Keratinocyte (primary cell): ENCODE measurements at regions not wholly inside any gene's neighbourhood (a gene's known extent, or its start where the extent isn't known, plus 50 kb on each side); places are given as distances from the start of the nearest gene placed in this dataset.

Experiments
- DNase-seq: peaks from one replicate; pipeline ENCODE4 v3.0.0-alpha.2; 2011; ENCODE audit warnings: low read depth, missing footprints, low spot score
- FAIRE-seq: peaks from 2 replicates; lab custom pipeline; 2011; peaks lifted over from hg19 to GRCh38; lab: Jason Lieb, UNC
- H2AFZ ChIP-seq: 2 replicates; pipeline ENCODE4 v1.6.0; 2012; ENCODE audit warnings: low read length, control low read depth, inconsistent platforms; ENCODE audit not compliant: control insufficient read depth
- H3K27ac ChIP-seq: 2 replicates; pipeline ENCODE4 v1.5.1; 2011; ENCODE audit warnings: low read length; ENCODE audit not compliant: control insufficient read depth, insufficient read depth
- H3K27me3 ChIP-seq: 3 replicates; pipeline ENCODE4 v1.6.0; 2011; ENCODE audit warnings: low read length; ENCODE audit not compliant: control insufficient read depth, insufficient read depth; ENCODE audit errors: extremely low read depth
- H3K36me3 ChIP-seq, 2 experiments: 2 replicates in 1 of 2; 3 replicates in 1 of 2; pipeline ENCODE4 v1.5.1; 2011; ENCODE audit warnings: low read length in 2 of 2, mild to moderate bottlenecking in 1 of 2; ENCODE audit not compliant: control insufficient read depth in 2 of 2, insufficient read depth in 2 of 2; ENCODE audit errors: extremely low read depth in 1 of 2
- H3K4me1 ChIP-seq: 3 replicates; pipeline ENCODE4 v1.5.1; 2011; ENCODE audit warnings: low read length; ENCODE audit not compliant: control insufficient read depth, insufficient read depth; ENCODE audit errors: extremely low read depth
- H3K4me2 ChIP-seq: 3 replicates; pipeline ENCODE4 v1.6.0; 2011; ENCODE audit warnings: low read depth, low read length; ENCODE audit not compliant: control insufficient read depth, insufficient read depth; ENCODE audit errors: extremely low read depth
- H3K4me3 ChIP-seq, 3 experiments: fragments of 200-600 bp in 1 of 3; sonication (generic) in 1 of 3; 2 replicates in 2 of 3; 3 replicates in 1 of 3; pipeline ENCODE4 v1.5.1; 2011 to 2016; ENCODE audit warnings: low read length in 3 of 3, mild to moderate bottlenecking in 3 of 3, control low read depth in 2 of 3, inconsistent platforms in 1 of 3, low read depth in 1 of 3, mixed read lengths in 1 of 3, mixed run types in 1 of 3, moderate library complexity in 1 of 3; ENCODE audit not compliant: control insufficient read depth in 2 of 3, insufficient read depth in 2 of 3; ENCODE audit errors: extremely low read depth in 1 of 3
- H3K79me2 ChIP-seq: 2 replicates; pipeline ENCODE4 v1.6.0; 2012; ENCODE audit warnings: low read length; ENCODE audit not compliant: control insufficient read depth, insufficient read depth
- H3K9ac ChIP-seq: 3 replicates; pipeline ENCODE4 v1.6.0; 2011; ENCODE audit warnings: low read length; ENCODE audit not compliant: control insufficient read depth, insufficient read depth; ENCODE audit errors: extremely low read depth
- H3K9me1 ChIP-seq: 3 replicates; pipeline ENCODE4 v1.6.0; 2011; ENCODE audit warnings: low read length; ENCODE audit not compliant: control insufficient read depth, insufficient read depth; ENCODE audit errors: extremely low read depth
- H3K9me3 ChIP-seq: 2 replicates; pipeline ENCODE4 v1.5.1; 2012; ENCODE audit warnings: low read depth, low read length; ENCODE audit not compliant: control insufficient read depth
- H4K20me1 ChIP-seq: 3 replicates; pipeline ENCODE4 v1.6.0; 2011; ENCODE audit warnings: low read length; ENCODE audit not compliant: control insufficient read depth, insufficient read depth; ENCODE audit errors: extremely low read depth
- EZH2 ChIP-seq: IDR thresholded peaks from one replicate; pipeline ENCODE4 v1.6.1; 2012; ENCODE audit warnings: inconsistent platforms, mild to moderate bottlenecking, low read length, moderate library complexity
- dilution Hi-C: fragments of 300-500 bp; cut with MboI; formaldehyde crosslinking; loops from one replicate; pipeline ENCODE4 v1.7.0; 2020; ENCODE audit warnings: low sequenced_read_pairs; ENCODE audit not compliant: extremely low pct_ligation_motif_present
- TF ChIP-seq, protein P1 (sequence below), 3 experiments: IDR thresholded peaks in 1 of 3; conservative IDR thresholded peaks in 1 of 3; optimal IDR thresholded peaks in 1 of 3; 2 replicates in 2 of 3; 3 replicates in 1 of 3; pipeline versions ENCODE3 to v1.5.1; 2011; ENCODE audit warnings: low read length in 3 of 3, mild to moderate bottlenecking in 3 of 3, moderate library complexity in 2 of 3, control low read depth in 1 of 3, inconsistent platforms in 1 of 3; ENCODE audit not compliant: insufficient read depth in 2 of 3; ENCODE audit errors: extremely low read depth in 1 of 3

DNA sequence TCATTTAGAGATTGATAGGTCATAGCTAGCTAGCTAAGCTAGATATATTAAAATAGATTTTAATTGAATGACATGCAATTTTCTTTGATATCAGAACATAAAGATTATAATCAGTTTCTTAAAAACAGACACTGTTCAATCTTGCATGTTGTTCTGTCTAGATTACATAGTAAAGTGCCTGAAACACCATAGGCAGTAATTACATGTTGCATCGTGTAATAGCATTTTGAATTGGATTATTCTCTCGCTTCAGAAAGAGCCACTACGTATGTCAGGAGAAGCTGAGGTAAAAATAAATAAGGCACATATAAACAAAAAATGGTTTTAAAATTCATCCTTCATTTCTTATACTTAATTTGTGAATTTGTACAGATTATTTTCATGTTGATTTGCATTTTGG is 148.0 kb upstream of the CDH12 start:
- Histone ChIP-seq H3K9me1 (no peaks in the 10 kb centered on the region), H3K27ac (no peak overlapping the region), H3K4me3 (no peak overlapping the region), H3K9ac (no peak overlapping the region), H3K27me3 (no peaks in the 10 kb centered on the region), H3K79me2 (no peaks in the 10 kb centered on the region), H2AFZ (no peak overlapping the region), H4K20me1 (no peaks in the 10 kb centered on the region), H3K36me3 (no peaks in the 10 kb centered on the region), H3K9me3 (no peaks in the 10 kb centered on the region), H3K4me1 (no peaks in the 10 kb centered on the region), H3K4me2 (no peak overlapping the region)
- dilution Hi-C loops: no loop called here
- no peak for DNase-seq
- TF ChIP-seq EZH2: no peak
- TF ChIP-seq, protein P1, sequence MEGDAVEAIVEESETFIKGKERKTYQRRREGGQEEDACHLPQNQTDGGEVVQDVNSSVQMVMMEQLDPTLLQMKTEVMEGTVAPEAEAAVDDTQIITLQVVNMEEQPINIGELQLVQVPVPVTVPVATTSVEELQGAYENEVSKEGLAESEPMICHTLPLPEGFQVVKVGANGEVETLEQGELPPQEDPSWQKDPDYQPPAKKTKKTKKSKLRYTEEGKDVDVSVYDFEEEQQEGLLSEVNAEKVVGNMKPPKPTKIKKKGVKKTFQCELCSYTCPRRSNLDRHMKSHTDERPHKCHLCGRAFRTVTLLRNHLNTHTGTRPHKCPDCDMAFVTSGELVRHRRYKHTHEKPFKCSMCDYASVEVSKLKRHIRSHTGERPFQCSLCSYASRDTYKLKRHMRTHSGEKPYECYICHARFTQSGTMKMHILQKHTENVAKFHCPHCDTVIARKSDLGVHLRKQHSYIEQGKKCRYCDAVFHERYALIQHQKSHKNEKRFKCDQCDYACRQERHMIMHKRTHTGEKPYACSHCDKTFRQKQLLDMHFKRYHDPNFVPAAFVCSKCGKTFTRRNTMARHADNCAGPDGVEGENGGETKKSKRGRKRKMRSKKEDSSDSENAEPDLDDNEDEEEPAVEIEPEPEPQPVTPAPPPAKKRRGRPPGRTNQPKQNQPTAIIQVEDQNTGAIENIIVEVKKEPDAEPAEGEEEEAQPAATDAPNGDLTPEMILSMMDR (optimal IDR thresholded peaks at IDR 0.05 in 1 of 3, IDR thresholded peaks at IDR 0.05 in 1 of 3, conservative IDR thresholded peaks at IDR 0.05 in 1 of 3; ENCODE audit: extremely low read depth in 1 of 3, insufficient read depth in 2 of 3, low read length in 3 of 3): no peak
- no peak for FAIRE-seq

- Histone ChIP-seq H3K79me2 (no peaks in the 10 kb centered on the region), H3K27me3 (no peaks in the 10 kb centered on the region), H3K9me1 (no peaks in the 10 kb centered on the region), H3K36me3 (no peaks in the 10 kb centered on the region), H3K27ac (no peak overlapping the region), H4K20me1 (no peaks in the 10 kb centered on the region), H3K9me3 (no peaks in the 10 kb centered on the region), H3K9ac (no peak overlapping the region), H3K4me2 (no peak overlapping the region), H2AFZ (no peak overlapping the region), H3K4me3 (no peak overlapping the region), H3K4me1 (no peaks in the 10 kb centered on the region)
- FAIRE-seq: no peak
- TF ChIP-seq, protein P1 (optimal IDR thresholded peaks at IDR 0.05 in 1 of 3, IDR thresholded peaks at IDR 0.05 in 1 of 3, conservative IDR thresholded peaks at IDR 0.05 in 1 of 3; ENCODE audit: extremely low read depth in 1 of 3, insufficient read depth in 2 of 3, low read length in 3 of 3): no peak
- TF ChIP-seq EZH2: no peak
- dilution Hi-C loops: no loop called here
- no peak for DNase-seq
Observed at GRCh38 chr5:22998774-22999173, 145.6 kb upstream of the CDH12 start.
